ENCODE measurements at regions not wholly inside any gene's neighbourhood (a gene's known extent, or its start where the extent isn't known, plus 50 kb on each side); places are given as distances from the start of the nearest gene placed in this dataset.

GRCh38 chrX:94758130-94758529, 1084.1 kb downstream of the FAM133A start:
- H3F3A ChIP-seq (ENCODE audit: insufficient read depth, low read depth), result no peaks in the 10 kb centered on the region
- no peaks in the 10 kb centered on the region for H3K27me3 ChIP-seq (ENCODE audit: insufficient read depth, low read depth)
- H3K36me3 ChIP-seq (ENCODE audit: low read depth), result no peaks in the 10 kb centered on the region
- intact Hi-C loops (cut with micrococcal nuclease; ENCODE audit: unreplicated experiment), result no loop called here
- no peak overlapping the region for H2AFZ ChIP-seq
- H3K9me3 ChIP-seq (ENCODE audit: insufficient read depth, low read depth), result no peaks in the 10 kb centered on the region
- no peak for TF ChIP-seq EZH2 (IDR thresholded peaks at IDR 0.05; ENCODE audit: low read depth)
- ChIA-PET CTCF (no interaction called here), POLR2A (ENCODE audit: unreplicated experiment) (no interaction called here)
- no peak overlapping the region for H3K27ac ChIP-seq
- no peaks in the 10 kb centered on the region for H3K79me2 ChIP-seq (ENCODE audit: low read depth)
- H3K9me2 ChIP-seq (ENCODE audit: insufficient read depth), result no peaks in the 10 kb centered on the region
- no peaks in the 10 kb centered on the region for H3K4me1 ChIP-seq (replicated peaks; ENCODE audit: insufficient read depth)
- no peak overlapping the region for H3K4me2 ChIP-seq
- H3K4me3 ChIP-seq, result no peak overlapping the region
- no peaks in the 10 kb centered on the region for H4K20me1 ChIP-seq (ENCODE audit: insufficient read depth)
- no TSS peak for BruUV-seq (replicated peaks)
- no peak for DNase-seq

- Histone ChIP-seq H4K20me1 (ENCODE audit: insufficient read depth) (no peaks in the 10 kb centered on the region), H3K36me3 (ENCODE audit: low read depth) (no peaks in the 10 kb centered on the region), H3K4me1 (replicated peaks; ENCODE audit: insufficient read depth) (no peaks in the 10 kb centered on the region), H3K4me3 (no peak overlapping the region), H3K27me3 (ENCODE audit: insufficient read depth, low read depth) (no peaks in the 10 kb centered on the region), H3F3A (ENCODE audit: insufficient read depth, low read depth) (no peaks in the 10 kb centered on the region), H2AFZ (no peak overlapping the region), H3K9me2 (ENCODE audit: insufficient read depth) (no peaks in the 10 kb centered on the region), H3K4me2 (no peak overlapping the region), H3K9me3 (ENCODE audit: insufficient read depth, low read depth) (no peaks in the 10 kb centered on the region), H3K79me2 (ENCODE audit: low read depth) (no peaks in the 10 kb centered on the region), H3K27ac (no peak overlapping the region)
- TF ChIP-seq CTCF (conservative IDR thresholded peaks at IDR 0.05) (no peak), EZH2 (IDR thresholded peaks at IDR 0.05; ENCODE audit: low read depth) (no peak)
- ChIA-PET CTCF (no interaction called here), POLR2A (ENCODE audit: unreplicated experiment) (no interaction called here)
- BruUV-seq (replicated peaks), result no TSS peak
- intact Hi-C loops (cut with micrococcal nuclease; ENCODE audit: unreplicated experiment), result no loop called here
- no peak for DNase-seq
Measured at GRCh38 chrX:94775640-94776039, 1101.6 kb downstream of the FAM133A start.

GRCh38 chrX:94813541-94813940, 1139.5 kb downstream of the FAM133A start:
- CTCF ChIA-PET, result no interaction called here
- Histone ChIP-seq H3K27ac (no peak overlapping the region), H3K4me1 (replicated peaks; ENCODE audit: insufficient read depth) (no peaks in the 10 kb centered on the region), H3K4me2 (no peak overlapping the region), H3K9me2 (ENCODE audit: insufficient read depth) (no peaks in the 10 kb centered on the region), H2AFZ (no peak overlapping the region), H3K4me3 (no peak overlapping the region), H3K27me3 (ENCODE audit: insufficient read depth, low read depth) (no peaks in the 10 kb centered on the region), H4K20me1 (ENCODE audit: insufficient read depth) (no peaks in the 10 kb centered on the region), H3K9me3 (ENCODE audit: insufficient read depth, low read depth) (no peaks in the 10 kb centered on the region), H3F3A (ENCODE audit: insufficient read depth, low read depth) (no peaks in the 10 kb centered on the region), H3K36me3 (ENCODE audit: low read depth) (no peaks in the 10 kb centered on the region), H3K79me2 (ENCODE audit: low read depth) (no peaks in the 10 kb centered on the region)
- POLR2A ChIA-PET (ENCODE audit: unreplicated experiment), result no interaction called here
- DNase-seq, result no peak
- TF ChIP-seq EZH2 (IDR thresholded peaks at IDR 0.05; ENCODE audit: low read depth) (no peak), CTCF (conservative IDR thresholded peaks at IDR 0.05) (no peak)
- BruUV-seq (replicated peaks), result no TSS peak
- intact Hi-C loops (cut with micrococcal nuclease; ENCODE audit: unreplicated experiment), result no loop called here

- intact Hi-C loops (cut with micrococcal nuclease; ENCODE audit: unreplicated experiment), result no loop called here
- Histone ChIP-seq H4K20me1 (ENCODE audit: insufficient read depth) (no peaks in the 10 kb centered on the region), H3K79me2 (ENCODE audit: low read depth) (no peaks in the 10 kb centered on the region), H3K4me1 (replicated peaks; ENCODE audit: insufficient read depth) (no peaks in the 10 kb centered on the region), H2AFZ (no peak overlapping the region), H3K36me3 (ENCODE audit: low read depth) (no peaks in the 10 kb centered on the region), H3K9me3 (ENCODE audit: insufficient read depth, low read depth) (no peaks in the 10 kb centered on the region), H3F3A (ENCODE audit: insufficient read depth, low read depth) (no peaks in the 10 kb centered on the region), H3K27me3 (ENCODE audit: insufficient read depth, low read depth) (no peaks in the 10 kb centered on the region), H3K27ac (no peak overlapping the region), H3K4me2 (no peak overlapping the region), H3K9me2 (ENCODE audit: insufficient read depth) (no peaks in the 10 kb centered on the region), H3K4me3 (no peak overlapping the region)
- no TSS peak for BruUV-seq (replicated peaks)
- DNase-seq, result no peak
- POLR2A ChIA-PET (ENCODE audit: unreplicated experiment), result no interaction called here
- no peak for TF ChIP-seq EZH2 (IDR thresholded peaks at IDR 0.05; ENCODE audit: low read depth)
- no peak for TF ChIP-seq CTCF (conservative IDR thresholded peaks at IDR 0.05)
- CTCF ChIA-PET, result no interaction called here
Measured at GRCh38 chrX:94814216-94814615, 1140.2 kb downstream of the FAM133A start.

All from PC-9 (cell line).